GM23338 (cell line): ENCODE measurements at regions not wholly inside any gene's neighbourhood (a gene's known extent, or its start where the extent isn't known, plus 50 kb on each side); places are given as distances from the start of the nearest gene placed in this dataset.

Experiments
- ATAC-seq: fragments of 200-7000 bp; cut with Tn5 transposase; 3 replicates; pipeline ENCODE4 v1.9.1; 2020
- DNase-seq: peaks from one replicate; pipeline ENCODE4 v3.0.0-alpha.2; 2015; ENCODE audit warnings: low spot score
- H2AFZ ChIP-seq: fragments of 200-600 bp; sonication (generic); 2 replicates; pipeline ENCODE4 v1.8.0; 2016; ENCODE audit warnings: antibody characterized with exemption, mild to moderate bottlenecking, moderate library complexity
- H3F3A ChIP-seq: fragments of 200-600 bp; sonication (generic); replicated peaks from 2 replicates; pipeline ENCODE4 v1.8.0; 2017; ENCODE audit warnings: antibody characterized with exemption, mixed run types, low read depth
- H3K27ac ChIP-seq: fragments of 200-600 bp; sonication (generic); 2 replicates; pipeline ENCODE4 v1.6.1; 2016; ENCODE audit warnings: low read depth
- H3K27me3 ChIP-seq: fragments of 200-600 bp; sonication (generic); 2 replicates; pipeline ENCODE4 v1.8.0; 2016; ENCODE audit warnings: mild to moderate bottlenecking, mixed run types, moderate library complexity; ENCODE audit not compliant: insufficient read depth
- H3K36me3 ChIP-seq: fragments of 200-600 bp; sonication (generic); 2 replicates; pipeline ENCODE4 v1.8.0; 2016; ENCODE audit warnings: mild to moderate bottlenecking; ENCODE audit not compliant: insufficient read depth
- H3K4me1 ChIP-seq: fragments of 200-600 bp; sonication (generic); 2 replicates; pipeline ENCODE4 v1.8.0; 2016; ENCODE audit warnings: mild to moderate bottlenecking, moderate library complexity; ENCODE audit not compliant: insufficient read depth
- H3K4me2 ChIP-seq: fragments of 200-600 bp; sonication (generic); 2 replicates; pipeline ENCODE4 v1.7.1; 2017; ENCODE audit warnings: mixed run types
- H3K4me3 ChIP-seq: fragments of 200-600 bp; sonication (generic); 2 replicates; pipeline ENCODE4 v1.6.1; 2016; ENCODE audit warnings: mixed run types
- H3K79me2 ChIP-seq: fragments of 200-600 bp; sonication (generic); replicated peaks from 2 replicates; pipeline ENCODE4 v1.8.0; 2017; ENCODE audit warnings: mild to moderate bottlenecking; ENCODE audit not compliant: insufficient read depth
- H3K9me2 ChIP-seq: fragments of 200-600 bp; sonication (generic); 2 replicates; pipeline ENCODE4 v1.8.0; 2017; ENCODE audit not compliant: insufficient read depth
- H4K20me1 ChIP-seq: fragments of 200-600 bp; sonication (generic); replicated peaks from 2 replicates; pipeline ENCODE4 v1.8.0; 2017; ENCODE audit warnings: mild to moderate bottlenecking; ENCODE audit not compliant: insufficient read depth
- H3K27ac Mint-ChIP-seq: 2 replicates; pipeline ENCODE4 v1.8.0; 2020; ENCODE audit warnings: inconsistent platforms, mild to moderate bottlenecking, moderate library complexity, mixed read lengths
- H3K27me3 Mint-ChIP-seq: 3 replicates; pipeline ENCODE4 v1.8.0; 2022; ENCODE audit warnings: low read depth, mild to moderate bottlenecking, moderate library complexity, mixed read lengths, inconsistent platforms; ENCODE audit not compliant: insufficient read depth, poor library complexity
- H3K36me3 Mint-ChIP-seq: 3 replicates; pipeline ENCODE4 v1.8.0; 2021; ENCODE audit warnings: low read depth, mild to moderate bottlenecking, inconsistent platforms, moderate library complexity, mixed read lengths
- H3K4me1 Mint-ChIP-seq: 3 replicates; pipeline ENCODE4 v1.8.0; 2020; ENCODE audit warnings: mild to moderate bottlenecking, inconsistent platforms, mixed read lengths
- H3K4me3 Mint-ChIP-seq: 3 replicates; pipeline ENCODE4 v1.8.0; 2021; ENCODE audit warnings: moderate library complexity, mild to moderate bottlenecking, inconsistent platforms, mixed read lengths
- H3K9me3 Mint-ChIP-seq: 3 replicates; pipeline ENCODE4 v1.8.0; 2020; ENCODE audit warnings: moderate library complexity, mild to moderate bottlenecking, inconsistent platforms, mixed read lengths
- CTCF ChIP-seq, 2 experiments: fragments of 200-600 bp in 1 of 2; sonication (generic) in 1 of 2; conservative IDR thresholded peaks; 2 replicates each; pipeline versions ENCODE4 v1.5.1 to v1.6.1; 2016 to 2017; ENCODE audit warnings: antibody characterized with exemption in 2 of 2, low read depth in 2 of 2, mild to moderate bottlenecking in 2 of 2, moderate library complexity in 1 of 2
- ETS1 ChIP-seq: IDR thresholded peaks from 2 replicates; pipeline ENCODE4 v1.6.1; 2016; ENCODE audit warnings: antibody characterized with exemption
- EZH2 ChIP-seq: fragments of 200-600 bp; sonication (generic); IDR thresholded peaks from one replicate; pipeline ENCODE4 v1.8.0; 2017; ENCODE audit warnings: antibody characterized with exemption, mild to moderate bottlenecking, low read depth; ENCODE audit not compliant: unreplicated experiment
- EZH2phosphoT487 ChIP-seq: fragments of 200-600 bp; sonication (generic); IDR thresholded peaks from one replicate; pipeline ENCODE4 v1.8.1; 2018; ENCODE audit warnings: antibody characterized with exemption; ENCODE audit not compliant: unreplicated experiment
- NANOG ChIP-seq: IDR thresholded peaks from 2 replicates; pipeline ENCODE4 v1.6.1; 2016; ENCODE audit warnings: antibody characterized with exemption, borderline replicate concordance
- POLR2AphosphoS5 ChIP-seq: IDR thresholded peaks from 2 replicates; pipeline ENCODE4 v1.6.1; 2016; ENCODE audit warnings: antibody characterized with exemption, low read depth
- REST ChIP-seq: IDR thresholded peaks from one replicate; pipeline ENCODE4 v1.6.1; 2018; ENCODE audit warnings: antibody characterized with exemption; ENCODE audit not compliant: unreplicated experiment
- STAT1 ChIP-seq: IDR thresholded peaks from one replicate; pipeline ENCODE4 v1.6.1; 2016; ENCODE audit warnings: antibody characterized with exemption; ENCODE audit not compliant: unreplicated experiment
- ZNF331 ChIP-seq: fragments of 250-450 bp; sonication (Bioruptor Pico); IDR thresholded peaks from 2 replicates; pipeline ENCODE4 v1.5.0; 2020; ENCODE audit warnings: low read depth, mild to moderate bottlenecking, moderate library complexity

GRCh38 chr6:137701942-137702341, 165.1 kb upstream of the TNFAIP3 start:
- peaks cover 7% of the 10 kb centered on the region; the same call in 1 of the 2 replicates for H3K9me2 ChIP-seq
- H3K9me3 Mint-ChIP-seq = no peaks in the 10 kb centered on the region

More at GRCh38 chr6:137701942-137702341, 165.1 kb upstream of the TNFAIP3 start:
- no peaks in the 10 kb centered on the region for H3K27me3 ChIP-seq
- H3K36me3 ChIP-seq = no peaks in the 10 kb centered on the region
- H4K20me1 ChIP-seq = no peaks in the 10 kb centered on the region; the same call in 1 of the 2 replicates
- no peaks in the 10 kb centered on the region; the same call in 1 of the 2 replicates for H3K4me1 ChIP-seq
- H3F3A ChIP-seq = no peaks in the 10 kb centered on the region
- no peak overlapping the region for H3K4me3 ChIP-seq
- Mint-ChIP-seq H3K36me3 (no peaks in the 10 kb centered on the region), H3K4me1 (peaks cover 7% of the 10 kb centered on the region; the same call in 2 of the 3 replicates), H3K27me3 (peaks cover 2% of the 10 kb centered on the region), H3K27ac (no peak overlapping the region), H3K4me3 (no peak overlapping the region)
- no peak overlapping the region for H2AFZ ChIP-seq
- H3K27ac ChIP-seq = no peak overlapping the region
- H3K79me2 ChIP-seq = no peaks in the 10 kb centered on the region
- no peak overlapping the region for H3K4me2 ChIP-seq
- ATAC-seq (no peak), DNase-seq (no peak)
- TF ChIP-seq CTCF (conservative IDR thresholded peaks at IDR 0.05; ENCODE audit: low read depth in 2 of 2) (no peak), STAT1 (no peak), ZNF331 (CRISPR knock-in tag) (no peak), POLR2AphosphoS5 (no peak), NANOG (no peak), ETS1 (no peak), REST (no peak), EZH2 (no peak), EZH2phosphoT487 (no peak)
